Neural cell (in vitro differentiated cells): ENCODE measurements at regions not wholly inside any gene's neighbourhood (a gene's known extent, or its start where the extent isn't known, plus 50 kb on each side); places are given as distances from the start of the nearest gene placed in this dataset.

ENCODE experiments used
- H2AFZ ChIP-seq: fragments of 200-600, 300-800 bp; sonication (generic), shearing (Covaris generic); 2 replicates; pipeline ENCODE4 v1.6.0; 2014; ENCODE audit warnings: low read depth, mild to moderate bottlenecking, antibody characterized with exemption, low read length, moderate library complexity
- H3F3A ChIP-seq: fragments of 200-600 bp; shearing (Covaris generic); 2 replicates; pipeline ENCODE4 v1.6.1; 2016; ENCODE audit warnings: mild to moderate bottlenecking, moderate library complexity, mixed read lengths, antibody characterized with exemption, low read length; ENCODE audit not compliant: insufficient read depth, poor library complexity, severe bottlenecking
- H3K27ac ChIP-seq: fragments of 200-600, 300-800 bp; sonication (generic), shearing (Covaris generic); 2 replicates; pipeline ENCODE4 v1.5.1; 2014; ENCODE audit warnings: mild to moderate bottlenecking, low read length, moderate library complexity
- H3K27me3 ChIP-seq: fragments of 300-800, 200-600 bp; sonication (generic), shearing (Covaris generic); 2 replicates; pipeline ENCODE4 v1.6.0; 2014; ENCODE audit warnings: mild to moderate bottlenecking, low read depth, low read length, moderate library complexity; ENCODE audit not compliant: insufficient read depth
- H3K36me3 ChIP-seq: fragments of 300-800, 200-600 bp; sonication (generic), shearing (Covaris generic); 2 replicates; pipeline ENCODE4 v1.5.1; 2014; ENCODE audit warnings: mild to moderate bottlenecking, antibody characterized with exemption, low read length, moderate library complexity; ENCODE audit not compliant: insufficient read depth
- H3K4me2 ChIP-seq: fragments of 300-800, 200-600 bp; sonication (generic), shearing (Covaris generic); 2 replicates; pipeline ENCODE4 v1.6.0; 2014; ENCODE audit warnings: mild to moderate bottlenecking, low read length
- H3K4me3 ChIP-seq: fragments of 300-800, 200-600 bp; sonication (generic), shearing (Covaris generic); 2 replicates; pipeline ENCODE4 v1.5.1; 2014; ENCODE audit warnings: mild to moderate bottlenecking, low read length, moderate library complexity
- H3K79me2 ChIP-seq: fragments of 200-600 bp; shearing (Covaris generic); replicated peaks from 2 replicates; pipeline ENCODE4 v1.6.0; 2014; ENCODE audit warnings: mild to moderate bottlenecking, low read length, moderate library complexity; ENCODE audit not compliant: insufficient read depth
- H3K9ac ChIP-seq: fragments of 300-800, 200-600 bp; sonication (generic), shearing (Covaris generic); 2 replicates; pipeline ENCODE4 v1.6.1; 2016; ENCODE audit warnings: mild to moderate bottlenecking, low read length, mixed read lengths
- H3K9me2 ChIP-seq: fragments of 200-600 bp; shearing (Covaris generic); 2 replicates; pipeline ENCODE4 v1.6.1; 2016; ENCODE audit warnings: mild to moderate bottlenecking, low read length, mixed read lengths; ENCODE audit not compliant: insufficient read depth
- H3K9me3 ChIP-seq: fragments of 200-600, 300-800 bp; sonication (generic), shearing (Covaris generic); 2 replicates; pipeline ENCODE4 v1.6.1; 2016; ENCODE audit warnings: mild to moderate bottlenecking, mixed run types, low read length, moderate library complexity, mixed read lengths
- H4K20me1 ChIP-seq: fragments of 200-600 bp; shearing (Covaris generic); 2 replicates; pipeline ENCODE4 v1.6.1; 2016; ENCODE audit warnings: mild to moderate bottlenecking, mixed run types; ENCODE audit not compliant: insufficient read depth
- EP300 ChIP-seq: fragments of 450-650 bp; conservative IDR thresholded peaks from 2 replicates; pipeline ENCODE4 v1.6.1; 2014; ENCODE audit warnings: antibody characterized with exemption, mild to moderate bottlenecking, moderate library complexity; ENCODE audit not compliant: poor library complexity, severe bottlenecking
- EZH2 ChIP-seq: fragments of 200-600, 300-800 bp; shearing (Covaris generic), sonication (generic); IDR thresholded peaks from 2 replicates; pipeline ENCODE4 v1.6.1; 2014; ENCODE audit warnings: antibody characterized with exemption, low read length, borderline replicate concordance, mild to moderate bottlenecking; ENCODE audit not compliant: insufficient read depth, poor library complexity, severe bottlenecking
- MXI1 ChIP-seq: fragments of 450-650 bp; conservative IDR thresholded peaks from 2 replicates; pipeline ENCODE4 v1.6.1; 2014; ENCODE audit warnings: antibody characterized with exemption, mild to moderate bottlenecking; ENCODE audit not compliant: poor library complexity, severe bottlenecking
- POLR2AphosphoS5 ChIP-seq: IDR thresholded peaks from 2 replicates; pipeline ENCODE4 v1.6.1; 2012
- RAD21 ChIP-seq: fragments of 450-650 bp; conservative IDR thresholded peaks from 2 replicates; pipeline ENCODE4 v1.6.1; 2014; ENCODE audit warnings: antibody characterized with exemption, mild to moderate bottlenecking, moderate library complexity
- SMC3 ChIP-seq: fragments of 450-650 bp; conservative IDR thresholded peaks from 2 replicates; pipeline ENCODE4 v1.6.1; 2014; ENCODE audit warnings: antibody characterized with exemption, mild to moderate bottlenecking, moderate library complexity; ENCODE audit not compliant: poor library complexity
- TAF1 ChIP-seq: IDR thresholded peaks from 2 replicates; pipeline ENCODE4 v1.6.1; 2012; ENCODE audit warnings: low read depth
- TF ChIP-seq, protein P1 (sequence below): IDR thresholded peaks from 2 replicates; pipeline ENCODE4 v1.6.1; 2012; ENCODE audit warnings: borderline replicate concordance
- TF ChIP-seq, protein P2 (sequence below): fragments of 450-650 bp; IDR thresholded peaks from 2 replicates; pipeline ENCODE4 v1.5.1; 2014; ENCODE audit warnings: antibody characterized with exemption, mild to moderate bottlenecking, moderate library complexity; ENCODE audit not compliant: poor library complexity, severe bottlenecking

DNA sequence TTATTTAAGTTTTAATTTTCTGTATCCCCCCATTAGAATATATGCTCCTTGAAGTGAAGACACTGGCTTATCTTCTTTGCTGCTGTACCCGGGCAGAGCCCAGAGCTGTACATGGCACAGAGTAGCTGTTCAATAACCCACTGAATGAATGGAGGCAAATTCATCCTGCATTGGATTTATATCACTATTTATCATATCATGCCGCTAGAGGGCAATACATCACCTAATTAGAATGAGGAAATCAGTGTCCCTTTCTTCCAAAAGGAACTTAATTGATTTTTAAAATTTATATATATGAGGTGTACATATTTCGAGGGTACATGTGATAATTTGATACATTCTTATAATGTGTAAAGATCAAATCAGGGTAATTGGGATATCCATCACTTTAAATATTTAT is 89.2 kb upstream of the TMEM260 start:
- no peaks in the 10 kb centered on the region for H3F3A ChIP-seq
- no peaks in the 10 kb centered on the region for H3K9me2 ChIP-seq
- no peak overlapping the region for H2AFZ ChIP-seq
- H3K9ac ChIP-seq: no peak overlapping the region
- no peak overlapping the region for H3K4me2 ChIP-seq
- H3K79me2 ChIP-seq: no peaks in the 10 kb centered on the region
- H3K36me3 ChIP-seq: no peaks in the 10 kb centered on the region
- H3K9me3 ChIP-seq: no peaks in the 10 kb centered on the region
- H3K27me3 ChIP-seq: no peaks in the 10 kb centered on the region
- no peak overlapping the region for H3K4me3 ChIP-seq
- H3K27ac ChIP-seq: no peak overlapping the region
- H4K20me1 ChIP-seq: no peaks in the 10 kb centered on the region
- TF ChIP-seq TAF1 (no peak), POLR2AphosphoS5 (no peak), MXI1 (no peak), SMC3 (peak; percentile 72), EZH2 (no peak), EP300 (no peak), RAD21 (peak; percentile 69)
- TF ChIP-seq, protein P1, sequence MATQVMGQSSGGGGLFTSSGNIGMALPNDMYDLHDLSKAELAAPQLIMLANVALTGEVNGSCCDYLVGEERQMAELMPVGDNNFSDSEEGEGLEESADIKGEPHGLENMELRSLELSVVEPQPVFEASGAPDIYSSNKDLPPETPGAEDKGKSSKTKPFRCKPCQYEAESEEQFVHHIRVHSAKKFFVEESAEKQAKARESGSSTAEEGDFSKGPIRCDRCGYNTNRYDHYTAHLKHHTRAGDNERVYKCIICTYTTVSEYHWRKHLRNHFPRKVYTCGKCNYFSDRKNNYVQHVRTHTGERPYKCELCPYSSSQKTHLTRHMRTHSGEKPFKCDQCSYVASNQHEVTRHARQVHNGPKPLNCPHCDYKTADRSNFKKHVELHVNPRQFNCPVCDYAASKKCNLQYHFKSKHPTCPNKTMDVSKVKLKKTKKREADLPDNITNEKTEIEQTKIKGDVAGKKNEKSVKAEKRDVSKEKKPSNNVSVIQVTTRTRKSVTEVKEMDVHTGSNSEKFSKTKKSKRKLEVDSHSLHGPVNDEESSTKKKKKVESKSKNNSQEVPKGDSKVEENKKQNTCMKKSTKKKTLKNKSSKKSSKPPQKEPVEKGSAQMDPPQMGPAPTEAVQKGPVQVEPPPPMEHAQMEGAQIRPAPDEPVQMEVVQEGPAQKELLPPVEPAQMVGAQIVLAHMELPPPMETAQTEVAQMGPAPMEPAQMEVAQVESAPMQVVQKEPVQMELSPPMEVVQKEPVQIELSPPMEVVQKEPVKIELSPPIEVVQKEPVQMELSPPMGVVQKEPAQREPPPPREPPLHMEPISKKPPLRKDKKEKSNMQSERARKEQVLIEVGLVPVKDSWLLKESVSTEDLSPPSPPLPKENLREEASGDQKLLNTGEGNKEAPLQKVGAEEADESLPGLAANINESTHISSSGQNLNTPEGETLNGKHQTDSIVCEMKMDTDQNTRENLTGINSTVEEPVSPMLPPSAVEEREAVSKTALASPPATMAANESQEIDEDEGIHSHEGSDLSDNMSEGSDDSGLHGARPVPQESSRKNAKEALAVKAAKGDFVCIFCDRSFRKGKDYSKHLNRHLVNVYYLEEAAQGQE: no peak
- TF ChIP-seq, protein P2, sequence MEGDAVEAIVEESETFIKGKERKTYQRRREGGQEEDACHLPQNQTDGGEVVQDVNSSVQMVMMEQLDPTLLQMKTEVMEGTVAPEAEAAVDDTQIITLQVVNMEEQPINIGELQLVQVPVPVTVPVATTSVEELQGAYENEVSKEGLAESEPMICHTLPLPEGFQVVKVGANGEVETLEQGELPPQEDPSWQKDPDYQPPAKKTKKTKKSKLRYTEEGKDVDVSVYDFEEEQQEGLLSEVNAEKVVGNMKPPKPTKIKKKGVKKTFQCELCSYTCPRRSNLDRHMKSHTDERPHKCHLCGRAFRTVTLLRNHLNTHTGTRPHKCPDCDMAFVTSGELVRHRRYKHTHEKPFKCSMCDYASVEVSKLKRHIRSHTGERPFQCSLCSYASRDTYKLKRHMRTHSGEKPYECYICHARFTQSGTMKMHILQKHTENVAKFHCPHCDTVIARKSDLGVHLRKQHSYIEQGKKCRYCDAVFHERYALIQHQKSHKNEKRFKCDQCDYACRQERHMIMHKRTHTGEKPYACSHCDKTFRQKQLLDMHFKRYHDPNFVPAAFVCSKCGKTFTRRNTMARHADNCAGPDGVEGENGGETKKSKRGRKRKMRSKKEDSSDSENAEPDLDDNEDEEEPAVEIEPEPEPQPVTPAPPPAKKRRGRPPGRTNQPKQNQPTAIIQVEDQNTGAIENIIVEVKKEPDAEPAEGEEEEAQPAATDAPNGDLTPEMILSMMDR: peak; percentile 72

DNA sequence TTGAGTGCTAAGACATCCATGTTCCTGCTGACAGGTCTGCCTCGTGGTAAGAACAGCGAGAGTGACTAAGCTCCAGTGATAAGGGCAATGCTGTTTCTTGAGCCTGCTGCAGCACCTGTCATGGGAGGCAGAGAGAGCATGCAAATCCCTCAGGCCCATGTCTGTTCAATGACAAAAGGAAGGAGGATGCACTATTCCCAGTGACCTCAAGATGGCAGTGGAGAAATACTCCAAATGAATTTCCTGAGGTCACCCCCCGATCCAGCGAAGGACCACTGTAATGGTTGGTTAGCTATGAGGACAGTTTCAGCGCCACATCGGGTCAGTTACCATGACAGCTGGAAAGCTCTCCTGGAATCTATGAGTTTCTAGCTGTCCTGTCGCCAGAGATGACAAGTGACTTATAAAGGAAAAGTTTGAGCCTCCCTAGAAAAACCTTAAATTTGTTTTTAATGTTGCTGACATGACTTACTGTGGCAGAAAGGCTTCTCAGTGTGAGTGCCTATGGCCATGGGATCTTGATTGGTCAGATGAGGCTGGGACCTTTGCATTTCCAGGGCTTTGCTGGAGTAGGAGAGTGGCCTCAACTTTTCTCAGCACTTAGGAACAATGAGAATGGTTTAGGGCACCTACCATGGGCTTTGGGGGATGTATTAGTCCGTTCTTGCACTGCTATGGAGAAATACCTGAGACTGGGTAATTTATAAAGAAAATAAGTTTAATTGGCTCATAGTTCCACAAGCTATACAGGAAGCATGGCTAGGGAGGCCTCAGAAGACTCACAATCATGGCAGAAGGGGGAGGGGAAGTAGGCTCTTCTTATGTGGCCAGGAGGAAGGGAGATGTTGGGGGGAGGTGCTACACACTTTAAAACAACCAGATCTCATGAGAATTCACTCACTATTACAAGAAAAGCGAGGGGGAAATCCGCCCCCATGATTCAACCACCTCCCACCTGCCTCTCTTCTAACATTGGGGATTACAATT is 88.0 kb upstream of the TMEM260 start:
- TF ChIP-seq RAD21: peak; percentile 84
- TF ChIP-seq EP300: peak; percentile 57
- peak; percentile 30 for TF ChIP-seq POLR2AphosphoS5
- TF ChIP-seq SMC3: peak; percentile 86
- TF ChIP-seq, protein P2: peak; percentile 91
- TF ChIP-seq TAF1: no peak
- peak; percentile 35 for TF ChIP-seq MXI1
- TF ChIP-seq EZH2: no peak
- TF ChIP-seq, protein P1: no peak
- Histone ChIP-seq H3K36me3 (no peaks in the 10 kb centered on the region), H3K9me2 (no peaks in the 10 kb centered on the region), H3K27ac (no peak overlapping the region), H3K4me3 (no peak overlapping the region), H3K4me2 (no peak overlapping the region), H3K9me3 (no peaks in the 10 kb centered on the region), H3K9ac (no peak overlapping the region), H3F3A (no peaks in the 10 kb centered on the region), H3K79me2 (no peaks in the 10 kb centered on the region), H3K27me3 (no peaks in the 10 kb centered on the region), H2AFZ (no peak overlapping the region), H4K20me1 (no peaks in the 10 kb centered on the region)
